Natural killer cell (primary cell): ENCODE measurements at regions not wholly inside any gene's neighbourhood (a gene's known extent, or its start where the extent isn't known, plus 50 kb on each side); places are given as distances from the start of the nearest gene placed in this dataset.
"Not testable (repeated sequence)": the region's sequence is repeated elsewhere in the genome, so short reads cannot be mapped to it uniquely, and the experiment has no call there.

Source experiments
- ATAC-seq, 3 donors: fragments of 150-1000 bp in 2 of 3; fragments of 200-7000 bp in 1 of 3; cut with Tn5 transposase; 1 replicate in 1 of 3; 2 replicates in 2 of 3; pipeline ENCODE4 v1.10.0; 2021; ENCODE audit warnings: mild to moderate bottlenecking in 2 of 3, moderate library complexity in 2 of 3
- DNase-seq, 2 donors: peaks; one replicate each; pipeline versions ENCODE4 v3.0.0 to v3.0.0-alpha.2; 2013 to 2021; ENCODE audit warnings: mixed read lengths in 1 of 2
- H3K27ac ChIP-seq: one replicate; pipeline ENCODE4 v1.5.1; 2013; ENCODE audit warnings: mild to moderate bottlenecking, low read length
- H3K27me3 ChIP-seq: one replicate; pipeline ENCODE4 v1.6.1; 2013; ENCODE audit warnings: low read length; ENCODE audit not compliant: control insufficient read depth, insufficient read depth
- H3K36me3 ChIP-seq: one replicate; pipeline ENCODE4 v1.6.1; 2013; ENCODE audit warnings: low read length; ENCODE audit not compliant: control insufficient read depth, insufficient read depth
- H3K4me1 ChIP-seq: one replicate; pipeline ENCODE4 v1.6.1; 2013; ENCODE audit warnings: low read length; ENCODE audit not compliant: control insufficient read depth, insufficient read depth
- H3K4me3 ChIP-seq: one replicate; pipeline ENCODE4 v1.5.1; 2013; ENCODE audit warnings: low read length
- H3K9me3 ChIP-seq: one replicate; pipeline ENCODE4 v1.6.1; 2013; ENCODE audit warnings: low read length; ENCODE audit not compliant: control insufficient read depth, insufficient read depth
- H3K27ac Mint-ChIP-seq, 2 donors: one replicate each; pipeline ENCODE4 v1.8.0; 2022; ENCODE audit warnings: mild to moderate bottlenecking in 2 of 2, mixed read lengths in 2 of 2, moderate library complexity in 1 of 2
- H3K27me3 Mint-ChIP-seq, 2 donors: one replicate each; pipeline ENCODE4 v1.8.0; 2022; ENCODE audit warnings: low read depth in 2 of 2, mixed read lengths in 2 of 2
- H3K36me3 Mint-ChIP-seq: one replicate; pipeline ENCODE4 v1.8.0; 2022; ENCODE audit warnings: mixed read lengths
- H3K4me1 Mint-ChIP-seq, 2 donors: one replicate each; pipeline ENCODE4 v1.8.0; 2022; ENCODE audit warnings: mixed read lengths in 2 of 2
- H3K4me3 Mint-ChIP-seq: one replicate; pipeline ENCODE4 v1.8.0; 2022; ENCODE audit warnings: mild to moderate bottlenecking, moderate library complexity, mixed read lengths
- H3K9me3 Mint-ChIP-seq, 2 donors: one replicate each; pipeline ENCODE4 v1.8.0; 2022; ENCODE audit warnings: mixed read lengths in 2 of 2
- WGBS: methylation state at CpG from one replicate; pipeline ENCODE4 v1.1.7; 2013; ENCODE audit warnings: missing lambda C conversion rate; ENCODE audit not compliant: insufficient coverage; 5-methylcytosine and 5-hydroxymethylcytosine counted together
- intact Hi-C: fragments of 100-400 bp; cut with micrococcal nuclease; formaldehyde crosslinking; loops from one replicate; pipeline ENCODE4 v1.14.2; 2022
- TF ChIP-seq, protein P1 (sequence below): fragments of 200-600 bp; IDR thresholded peaks from one replicate; pipeline ENCODE4 v1.8.0; 2022; ENCODE audit warnings: antibody characterized with exemption

DNA sequence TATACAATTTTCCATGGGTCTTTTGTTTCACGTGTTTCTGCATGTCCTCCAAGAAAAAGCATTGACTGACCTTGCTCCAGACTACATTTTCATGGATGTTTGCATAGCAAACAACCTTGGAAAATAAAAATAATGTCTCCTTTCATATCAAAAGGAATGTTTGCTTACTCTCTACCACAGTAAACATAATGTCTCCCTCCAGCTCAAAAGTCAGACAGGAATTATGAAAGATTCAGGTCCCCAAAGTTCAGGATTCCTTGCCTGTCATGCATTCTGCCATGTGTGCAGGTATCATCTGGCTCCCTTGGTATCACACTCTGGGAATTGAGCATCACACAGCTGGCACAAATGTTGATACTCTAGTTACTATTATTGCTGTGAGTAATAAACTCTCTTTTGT is 103.1 kb upstream of the ZC3H15 start:
- no peak for ATAC-seq
- H3K4me3 ChIP-seq: no peak overlapping the region
- no peak overlapping the region for H3K27ac Mint-ChIP-seq
- H3K27me3 Mint-ChIP-seq: no peaks in the 10 kb centered on the region
- no peaks in the 10 kb centered on the region for H3K27me3 ChIP-seq
- WGBS: 88% methylated on average over 1 of the region's 1 CpG
- peaks cover 16 to 31% of the 10 kb centered on the region in 2 donors for H3K9me3 Mint-ChIP-seq
- intact Hi-C loops: no loop called here
- H3K4me1 Mint-ChIP-seq: peaks cover 0 to 6% of the 10 kb centered on the region in 2 donors
- H3K27ac ChIP-seq: no peak overlapping the region
- no peak for DNase-seq
- H3K36me3 ChIP-seq: no peaks in the 10 kb centered on the region
- H3K36me3 Mint-ChIP-seq: peaks cover 22% of the 10 kb centered on the region
- TF ChIP-seq, protein P1, sequence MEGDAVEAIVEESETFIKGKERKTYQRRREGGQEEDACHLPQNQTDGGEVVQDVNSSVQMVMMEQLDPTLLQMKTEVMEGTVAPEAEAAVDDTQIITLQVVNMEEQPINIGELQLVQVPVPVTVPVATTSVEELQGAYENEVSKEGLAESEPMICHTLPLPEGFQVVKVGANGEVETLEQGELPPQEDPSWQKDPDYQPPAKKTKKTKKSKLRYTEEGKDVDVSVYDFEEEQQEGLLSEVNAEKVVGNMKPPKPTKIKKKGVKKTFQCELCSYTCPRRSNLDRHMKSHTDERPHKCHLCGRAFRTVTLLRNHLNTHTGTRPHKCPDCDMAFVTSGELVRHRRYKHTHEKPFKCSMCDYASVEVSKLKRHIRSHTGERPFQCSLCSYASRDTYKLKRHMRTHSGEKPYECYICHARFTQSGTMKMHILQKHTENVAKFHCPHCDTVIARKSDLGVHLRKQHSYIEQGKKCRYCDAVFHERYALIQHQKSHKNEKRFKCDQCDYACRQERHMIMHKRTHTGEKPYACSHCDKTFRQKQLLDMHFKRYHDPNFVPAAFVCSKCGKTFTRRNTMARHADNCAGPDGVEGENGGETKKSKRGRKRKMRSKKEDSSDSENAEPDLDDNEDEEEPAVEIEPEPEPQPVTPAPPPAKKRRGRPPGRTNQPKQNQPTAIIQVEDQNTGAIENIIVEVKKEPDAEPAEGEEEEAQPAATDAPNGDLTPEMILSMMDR: no peak
- no peak overlapping the region for H3K4me3 Mint-ChIP-seq
- no peaks in the 10 kb centered on the region for H3K4me1 ChIP-seq
- peaks cover 19% of the 10 kb centered on the region for H3K9me3 ChIP-seq

DNA sequence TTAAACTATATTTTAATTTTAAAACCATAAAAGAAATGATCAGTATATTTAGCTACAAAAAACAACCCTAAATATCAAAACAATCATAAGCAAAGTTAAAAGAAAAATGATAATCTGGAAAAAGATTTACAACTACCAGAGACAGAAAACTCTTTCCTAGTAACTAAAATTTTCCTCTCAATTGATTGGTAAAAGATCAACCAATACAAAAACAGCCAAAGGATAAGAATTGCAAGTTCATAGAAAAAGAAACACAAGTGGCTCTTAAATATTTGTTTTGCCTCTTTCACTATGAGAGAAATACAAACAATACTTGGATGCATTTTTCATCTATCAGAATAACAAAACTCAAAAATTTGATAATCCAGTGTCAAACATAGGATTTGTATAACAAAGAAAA is 101.8 kb upstream of the ZC3H15 start:
- Histone ChIP-seq H3K4me1 (no peaks in the 10 kb centered on the region), H3K27ac (no peak overlapping the region), H3K4me3 (no peak overlapping the region), H3K9me3 (peaks cover 22% of the 10 kb centered on the region), H3K27me3 (no peaks in the 10 kb centered on the region), H3K36me3 (no peaks in the 10 kb centered on the region)
- TF ChIP-seq, protein P1: no peak
- H3K36me3 Mint-ChIP-seq: peaks cover 27% of the 10 kb centered on the region
- no peaks in the 10 kb centered on the region for H3K27me3 Mint-ChIP-seq
- no peak overlapping the region for H3K4me3 Mint-ChIP-seq
- intact Hi-C loops: no loop called here
- H3K9me3 Mint-ChIP-seq: peaks cover 17 to 37% of the 10 kb centered on the region in 2 donors
- ATAC-seq: no peak
- no peak for DNase-seq
- no peak overlapping the region for H3K27ac Mint-ChIP-seq
- peaks cover 0 to 6% of the 10 kb centered on the region in 2 donors for H3K4me1 Mint-ChIP-seq

DNA sequence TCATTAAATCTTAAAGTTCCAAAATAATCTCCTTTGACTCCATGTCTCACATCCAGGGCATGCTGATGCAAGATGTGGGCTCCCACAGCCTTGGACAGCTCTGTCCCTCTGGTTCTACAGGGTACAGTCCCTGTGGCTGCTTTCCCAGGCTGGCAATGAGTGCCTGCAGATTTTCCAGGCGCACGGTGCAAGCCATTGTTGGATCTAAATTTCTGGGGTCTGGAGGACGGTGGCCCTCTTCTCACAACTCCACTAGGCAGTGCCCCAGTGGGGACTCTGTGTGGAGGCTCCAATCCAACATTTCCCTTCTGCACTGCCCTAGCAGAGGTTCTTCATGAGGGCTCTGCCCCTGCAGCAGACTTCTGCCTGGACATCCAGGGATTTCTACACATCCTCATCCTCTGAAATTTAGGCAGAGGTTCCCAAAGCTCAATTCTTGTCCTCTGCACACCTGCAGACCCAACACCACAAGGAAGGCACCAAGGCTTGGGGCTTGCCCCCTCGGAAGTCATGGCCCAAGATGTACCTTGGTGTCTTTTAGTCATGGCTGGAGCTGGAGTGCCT is 100.3 kb upstream of the ZC3H15 start:
- Mint-ChIP-seq H3K9me3 (peaks cover 21 to 43% of the 10 kb centered on the region in 2 donors), H3K36me3 (peaks cover 42% of the 10 kb centered on the region)
- H3K4me3 Mint-ChIP-seq, DNase-seq, H3K4me3 ChIP-seq, H3K4me1 Mint-ChIP-seq, H3K27me3 ChIP-seq, H3K27ac Mint-ChIP-seq, H3K27me3 Mint-ChIP-seq, H3K4me1 ChIP-seq, H3K27ac ChIP-seq, H3K36me3 ChIP-seq, ATAC-seq, intact Hi-C loops: not testable (repeated sequence)
- WGBS: 97% methylated on average over 4 of the region's 4 CpGs
- peaks cover 22% of the 10 kb centered on the region for H3K9me3 ChIP-seq

DNA sequence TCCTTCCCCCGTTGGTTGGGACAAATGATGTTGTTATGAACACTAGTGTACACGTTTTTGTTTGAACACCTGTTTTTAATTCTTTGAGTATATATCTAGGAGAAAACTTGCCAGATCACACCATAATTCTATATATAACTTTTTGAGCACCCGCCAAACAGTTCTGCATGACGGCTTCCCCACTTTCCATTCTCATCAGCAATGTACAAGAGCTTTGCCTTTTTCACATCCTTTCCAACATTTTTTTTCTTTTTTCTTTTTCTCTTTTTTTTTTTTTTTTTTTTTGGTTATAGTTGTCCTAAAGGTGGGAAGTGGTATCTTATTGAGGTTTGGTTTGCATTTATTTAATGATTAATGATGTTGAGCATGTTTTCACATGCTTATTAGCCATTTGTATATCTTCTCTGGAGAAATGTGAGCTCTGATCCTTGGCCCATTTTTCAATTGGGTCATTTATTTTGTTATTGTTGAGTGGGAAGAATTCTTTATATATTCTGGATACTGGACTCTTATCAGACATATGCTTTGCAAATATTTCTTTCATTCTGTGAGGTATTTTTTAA is 86.9 kb upstream of the ZC3H15 start:
- Mint-ChIP-seq H3K4me3 (no peak overlapping the region), H3K36me3 (peaks cover 12% of the 10 kb centered on the region), H3K27ac (no peak overlapping the region), H3K9me3 (peaks cover 6 to 11% of the 10 kb centered on the region in 2 donors), H3K4me1 (no peaks in the 10 kb centered on the region), H3K27me3 (no peaks in the 10 kb centered on the region)
- no peak overlapping the region for H3K27ac ChIP-seq
- DNase-seq: no peak
- H3K4me3 ChIP-seq: no peak overlapping the region
- H3K4me1 ChIP-seq: no peaks in the 10 kb centered on the region
- ATAC-seq: no peak
- no peaks in the 10 kb centered on the region for H3K9me3 ChIP-seq
- TF ChIP-seq, protein P1: no peak
- no peaks in the 10 kb centered on the region for H3K27me3 ChIP-seq
- WGBS: 100% methylated on average over 2 of the region's 4 CpGs
- no peaks in the 10 kb centered on the region for H3K36me3 ChIP-seq
- intact Hi-C loops: no loop called here
